ENCODE measurements at regions not wholly inside any gene's neighbourhood (a gene's known extent, or its start where the extent isn't known, plus 50 kb on each side); places are given as distances from the start of the nearest gene placed in this dataset.

- TF ChIP-seq CTCF (IDR thresholded peaks at IDR 0.05; ENCODE audit: low read depth, low read length, missing control alignments): no peak
Measured at GRCh38 chr14:79924551-79924950, 286.8 kb downstream of the DIO2 start.

GRCh38 chr14:79920180-79920692 lies 291.1 kb downstream of the DIO2 start:
- TF ChIP-seq CTCF (IDR thresholded peaks at IDR 0.05; ENCODE audit: low read depth, low read length, missing control alignments): no peak
- no peak overlapping the region for H3K4me3 ChIP-seq (replicated peaks; ENCODE audit: low read depth, low read length)
- DNase-seq (ENCODE audit: extremely low read depth, low read depth): no peak

More at GRCh38 chr14:79924551-79924950, 286.8 kb downstream of the DIO2 start:
- H3K4me3 ChIP-seq (replicated peaks; ENCODE audit: low read depth, low read length): no peak overlapping the region
- DNase-seq (ENCODE audit: extremely low read depth, low read depth): no peak

Measured in HFF-Myc (cell line).